ENCODE measurements at regions not wholly inside any gene's neighbourhood (a gene's known extent, or its start where the extent isn't known, plus 50 kb on each side); places are given as distances from the start of the nearest gene placed in this dataset.
A peak's percentile ranks its signal among the peaks of the same experiment; 100 is the strongest.
"Not testable (repeated sequence)": the region's sequence is repeated elsewhere in the genome, so short reads cannot be mapped to it uniquely, and the experiment has no call there.

- DNase-seq, result no peak
Observed at GRCh38 chr14:58731465-58732293, 93.9 kb downstream of the DACT1 start.

DNA sequence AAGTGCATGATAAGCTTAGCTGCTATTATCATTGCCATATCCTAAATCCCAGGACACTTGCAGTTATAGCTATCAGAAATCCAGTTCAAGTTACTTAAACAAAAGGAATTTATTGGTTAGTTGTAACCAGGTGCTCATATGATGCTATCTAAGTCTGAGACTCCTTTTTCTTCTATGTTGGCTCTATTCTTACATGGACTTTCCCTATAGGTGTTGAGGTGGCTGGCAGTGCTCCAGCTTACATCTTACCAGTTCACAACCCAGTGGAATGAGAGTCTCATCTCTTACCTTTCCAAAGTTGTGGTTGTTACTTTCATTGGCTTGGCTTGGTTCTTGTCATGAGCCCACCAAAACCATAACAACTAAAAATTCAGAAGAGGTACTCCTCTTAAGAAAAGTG lies 94.6 kb downstream of the DACT1 start:
- DNase-seq, result no peak

- no peak for DNase-seq
Observed at GRCh38 chr14:58733451-58734208, 95.9 kb downstream of the DACT1 start.

DNA sequence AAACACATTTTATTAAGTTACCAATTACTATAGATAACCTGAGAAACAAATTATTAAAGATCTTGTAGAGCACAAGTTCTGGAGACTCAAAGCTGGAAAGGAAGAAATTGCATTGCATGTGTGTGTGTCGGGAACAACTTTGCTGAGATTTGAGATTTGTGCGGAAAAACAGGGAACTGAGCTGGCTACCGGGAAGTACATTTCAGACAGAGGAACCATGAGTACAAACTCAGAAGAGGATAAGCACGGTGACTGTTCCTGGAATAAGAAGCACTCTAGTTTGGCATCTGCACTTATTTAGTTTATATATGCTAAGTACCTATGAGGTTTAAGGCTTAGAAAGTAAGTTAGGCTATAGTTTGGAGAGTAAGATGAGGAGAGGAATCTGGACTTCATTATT lies 97.8 kb downstream of the DACT1 start:
- no peak for DNase-seq

GRCh38 chr14:58736606-58737005 lies 98.8 kb downstream of the DACT1 start:
- no peak for DNase-seq

- no peak for DNase-seq
Observed at GRCh38 chr14:58737511-58737910, 99.7 kb downstream of the DACT1 start.

DNA sequence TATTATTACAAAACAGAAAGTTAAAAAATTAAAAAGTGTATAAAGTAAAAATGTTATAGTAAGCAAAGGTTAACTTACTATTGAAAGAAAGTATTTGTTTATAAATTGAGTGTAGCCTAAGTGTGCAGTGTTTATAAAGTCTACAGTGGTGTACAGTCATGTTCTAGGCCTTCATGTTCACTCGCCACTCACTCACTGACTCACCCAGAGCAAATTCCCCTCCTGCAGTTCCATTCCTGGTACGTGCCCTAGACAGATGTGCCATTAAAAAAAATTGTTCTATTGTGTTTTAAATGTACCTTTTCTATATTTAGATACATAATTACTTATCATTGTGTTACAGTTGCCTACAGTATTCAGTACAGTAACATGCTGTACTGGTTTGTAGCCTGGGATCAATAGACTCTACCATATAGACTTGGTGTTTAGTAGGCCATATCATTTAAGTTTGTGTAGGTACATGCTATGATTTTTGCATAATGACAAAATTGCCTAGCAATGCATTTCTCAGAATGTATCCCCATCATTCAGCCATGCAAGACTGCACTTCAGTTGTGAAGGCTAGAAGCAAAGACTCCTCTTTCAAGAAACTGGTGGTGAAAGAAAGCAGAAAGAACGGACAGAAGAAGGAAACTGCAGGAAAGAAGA lies 100.6 kb downstream of the DACT1 start:
- no peak for DNase-seq

DNA sequence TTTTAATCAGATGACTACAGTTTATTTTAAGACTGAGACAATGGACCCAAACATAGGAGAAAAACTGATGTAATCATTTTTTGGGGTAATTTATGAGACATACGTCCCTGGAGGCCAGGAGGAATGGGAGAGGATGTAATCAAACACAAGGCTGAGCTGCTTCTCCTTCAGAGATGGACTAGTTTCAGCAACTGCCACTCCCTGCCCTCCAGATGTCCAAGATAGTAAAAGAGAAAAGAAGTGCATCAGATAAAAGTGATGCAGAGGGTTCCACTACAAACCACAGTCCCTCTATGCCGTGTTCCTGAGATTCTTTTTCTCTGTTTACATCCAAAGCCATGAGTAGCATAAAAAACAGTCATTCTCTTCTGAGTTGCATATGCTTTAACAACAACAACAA lies 101.1 kb downstream of the DACT1 start:
- DNase-seq, result no peak

DNA sequence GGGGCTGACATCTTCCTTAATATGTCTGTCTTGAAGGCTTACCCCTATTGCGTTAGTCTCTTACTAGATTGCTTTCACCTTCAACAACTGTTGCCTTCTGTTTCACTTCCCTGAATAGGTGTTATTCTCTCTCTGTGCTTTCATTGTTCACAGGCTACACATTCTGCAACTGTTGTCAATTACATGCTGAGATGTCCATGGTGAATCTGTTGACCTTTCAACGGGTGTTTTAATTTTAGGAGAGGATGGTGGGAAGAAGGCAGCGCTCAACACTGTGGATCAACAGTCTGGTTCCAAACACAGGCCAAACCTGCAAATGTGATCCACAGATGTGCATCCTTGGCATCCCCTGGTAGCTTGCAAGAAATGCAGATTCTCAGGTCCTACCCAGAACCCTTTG lies 101.9 kb downstream of the DACT1 start:
- DNase-seq, result no peak

- no peak for DNase-seq
Observed at GRCh38 chr14:58740379-58740935, 102.7 kb downstream of the DACT1 start.

- no peak for DNase-seq
Observed at GRCh38 chr14:58744801-58745394, 107.1 kb downstream of the DACT1 start.

- no peak for DNase-seq
Observed at GRCh38 chr14:58746261-58746660, 108.5 kb downstream of the DACT1 start.

DNA sequence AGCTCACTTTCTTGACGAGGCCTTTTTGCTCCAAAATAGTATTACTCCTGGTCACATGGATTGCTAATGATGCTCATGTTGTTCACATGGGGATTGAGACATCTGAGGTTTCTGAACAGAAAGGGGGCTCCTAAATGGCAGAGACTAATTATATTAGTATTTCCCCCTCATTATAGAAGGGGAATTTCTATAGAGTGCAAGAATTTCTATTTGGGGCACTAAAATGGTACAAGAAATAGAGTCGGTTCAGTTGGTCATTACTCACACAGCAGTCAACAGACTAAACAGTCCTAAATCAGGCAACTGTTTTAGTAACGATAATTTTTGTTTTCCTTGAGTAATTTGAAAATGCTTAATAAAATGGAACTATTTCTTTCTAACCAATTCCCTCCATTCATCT lies 108.9 kb downstream of the DACT1 start:
- no peak for DNase-seq

- no peak for DNase-seq
Observed at GRCh38 chr14:58747181-58747580, 109.4 kb downstream of the DACT1 start.

GRCh38 chr14:58748251-58748650 lies 110.5 kb downstream of the DACT1 start:
- not testable (repeated sequence) for DNase-seq

DNA sequence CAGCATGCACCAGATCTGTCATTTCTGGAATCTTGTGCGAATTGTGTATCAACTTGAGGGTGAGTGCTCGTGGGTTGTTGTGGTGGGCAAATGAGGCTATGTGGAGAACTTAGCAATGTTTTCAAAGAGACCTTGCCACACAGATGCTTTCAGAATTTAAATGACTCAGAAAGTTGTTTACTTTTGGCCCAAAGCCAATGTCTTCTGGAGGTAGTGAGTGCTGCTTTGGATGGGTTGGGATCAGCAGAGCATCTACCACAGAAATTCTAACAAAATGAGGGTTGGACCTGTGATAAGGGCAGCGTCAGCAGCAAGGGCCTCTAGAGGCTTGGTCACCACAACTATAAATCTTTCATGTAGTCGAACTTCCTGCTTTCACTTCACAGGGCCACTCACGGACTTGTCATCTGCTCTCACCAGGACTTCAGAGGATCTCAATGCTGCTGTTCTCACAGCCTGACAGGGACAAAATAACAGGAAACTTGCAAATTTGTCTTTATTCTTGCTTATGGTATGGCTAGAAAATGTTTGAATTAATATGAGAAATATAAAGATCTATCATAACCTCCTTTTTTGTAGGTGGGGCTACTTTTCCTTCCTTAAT lies 111.4 kb downstream of the DACT1 start:
- DNase-seq, result peak; percentile 75

DNA sequence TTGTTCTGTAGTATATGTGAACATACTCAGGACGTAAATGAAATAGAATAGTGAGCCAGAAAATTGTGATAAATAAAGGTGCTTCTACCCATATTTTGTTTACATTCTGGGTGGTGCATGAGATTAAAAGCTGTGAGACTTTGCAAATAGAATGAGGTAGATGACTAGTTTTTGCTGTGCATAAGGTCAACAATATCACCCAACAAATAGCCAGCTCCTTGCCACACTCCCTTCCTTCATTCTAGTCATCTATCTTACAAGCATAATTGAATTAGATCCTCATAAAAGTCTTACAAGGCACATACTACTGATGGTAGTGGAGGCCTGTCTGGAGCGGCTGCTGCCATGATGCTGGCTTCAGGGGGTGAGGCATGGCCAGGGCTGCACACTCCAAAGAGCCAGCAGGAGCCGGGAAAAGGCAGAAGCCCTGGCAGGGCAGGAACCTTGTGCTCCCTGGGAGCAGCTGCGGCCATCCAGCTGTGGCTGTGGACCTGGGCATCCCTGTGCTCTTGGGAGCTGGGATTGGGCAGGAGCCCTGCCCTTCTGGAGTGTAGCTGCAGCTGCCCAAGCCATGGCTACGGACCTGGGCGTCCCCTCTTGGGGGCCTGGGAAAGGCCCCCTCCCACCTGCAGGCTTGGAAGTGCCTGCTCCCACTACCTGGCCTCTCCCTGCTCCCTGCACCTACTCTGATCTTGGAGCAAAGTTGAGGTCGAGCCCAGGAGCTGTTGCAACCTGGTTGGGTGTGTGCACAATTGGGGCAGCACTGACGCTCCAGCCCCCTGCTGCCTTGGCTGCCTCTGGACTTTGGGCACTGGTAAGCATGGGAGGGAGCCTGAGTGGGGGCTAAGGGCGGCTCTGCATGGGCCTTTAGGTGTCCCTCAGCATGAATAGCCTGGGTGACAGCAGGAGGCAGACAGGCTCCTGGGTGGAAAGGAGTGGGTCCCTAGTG lies 112.8 kb downstream of the DACT1 start:
- DNase-seq, result no peak

DNA sequence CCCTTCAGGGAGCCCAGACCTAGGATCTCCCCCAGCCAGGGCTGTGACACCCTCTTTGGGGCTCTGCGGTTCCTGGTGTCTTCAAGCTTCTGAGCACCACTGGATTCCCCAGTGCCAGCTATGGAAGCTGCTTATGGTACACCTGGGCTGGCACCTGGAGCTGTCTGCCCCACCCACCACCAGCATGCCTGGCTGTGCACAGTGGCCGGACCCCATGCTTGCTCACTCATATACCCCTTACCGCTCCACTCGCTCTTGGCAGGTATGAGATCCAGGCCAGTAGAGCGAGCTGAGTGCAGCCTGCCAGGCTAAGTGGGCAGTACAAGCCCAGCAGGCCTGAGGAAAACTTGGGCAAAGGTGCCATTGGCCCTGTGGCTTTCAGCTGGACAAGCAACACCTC lies 114.0 kb downstream of the DACT1 start:
- no peak for DNase-seq

GRCh38 chr14:58752289-58752688 lies 114.5 kb downstream of the DACT1 start:
- DNase-seq, result no peak

GRCh38 chr14:58752771-58753201 lies 115.0 kb downstream of the DACT1 start:
- DNase-seq, result peak; percentile 34
